Left colon (tissue), 2 donors: ENCODE measurements at regions not wholly inside any gene's neighbourhood (a gene's known extent, or its start where the extent isn't known, plus 50 kb on each side); places are given as distances from the start of the nearest gene placed in this dataset.
"Not testable (repeated sequence)": the region's sequence is repeated elsewhere in the genome, so short reads cannot be mapped to it uniquely, and the experiment has no call there.

Experiments used
- ATAC-seq: fragments of 200-7000 bp; cut with Tn5 transposase; one replicate; pipeline ENCODE4 v1.9.1; 2020; ENCODE audit warnings: mild to moderate bottlenecking, moderate library complexity
- DNase-seq, 2 donors: peaks; one replicate each; pipeline ENCODE4 v3.0.0-alpha.2; 2020
- intact Hi-C, 2 donors: fragments of 100-400 bp; cut with DNase I in 1 of 2; cut with micrococcal nuclease in 1 of 2; formaldehyde crosslinking; loops; one replicate each; pipeline versions ENCODE4 v1.11.2 to v1.14.0; 2022; cut with DNase I, micrococcal nuclease
- donor health status: DM: no; HTN: no; CAD: no.
- donor health status: DM: yes; HTN: yes; CAD: no.

GRCh38 chr14:81727218-81727617, 193.6 kb upstream of the SEL1L start:
- DNase-seq, result no peak
- intact Hi-C loops, result no loop called here
- ATAC-seq, result no peak

- ATAC-seq (no peak), DNase-seq (no peak)
- intact Hi-C loops, result no loop called here
These were observed 194.8 kb upstream of the SEL1L start for GRCh38 chr14:81728447-81728846.

- intact Hi-C loops, result no loop called here
- ATAC-seq (no peak), DNase-seq (no peak)
These were observed 196.0 kb upstream of the SEL1L start for GRCh38 chr14:81729622-81730021.

GRCh38 chr14:81737938-81738337, 204.3 kb upstream of the SEL1L start:
- no peak for ATAC-seq
- intact Hi-C loops, result no loop called here

GRCh38 chr14:81738946-81739659, 205.4 kb upstream of the SEL1L start:
- DNase-seq, result no peak
- intact Hi-C loops, result no loop called here
- ATAC-seq, result no peak

More at GRCh38 chr14:81737938-81738337, 204.3 kb upstream of the SEL1L start:
- DNase-seq, result no peak

- ATAC-seq, result no peak
- intact Hi-C loops, result no loop called here
These were observed 210.0 kb upstream of the SEL1L start for GRCh38 chr14:81743605-81744004.

GRCh38 chr14:81751198-81751597, 217.5 kb upstream of the SEL1L start:
- intact Hi-C loops, result no loop called here
- no peak for DNase-seq
- no peak for ATAC-seq

More at GRCh38 chr14:81743605-81744004, 210.0 kb upstream of the SEL1L start:
- no peak for DNase-seq

- intact Hi-C loops, result no loop called here
- DNase-seq, result no peak
- ATAC-seq, result no peak
These were observed 225.9 kb upstream of the SEL1L start for GRCh38 chr14:81759541-81759940.

GRCh38 chr14:81765651-81766275, 232.1 kb upstream of the SEL1L start:
- intact Hi-C loops, result no loop called here
- DNase-seq, result no peak
- ATAC-seq, result no peak

GRCh38 chr14:81766321-81766915, 232.8 kb upstream of the SEL1L start:
- intact Hi-C loops, result no loop called here
- DNase-seq (no peak), ATAC-seq (no peak)

GRCh38 chr14:81767266-81767995, 233.8 kb upstream of the SEL1L start:
- ATAC-seq (no peak), DNase-seq (no peak)
- intact Hi-C loops, result no loop called here

GRCh38 chr14:81771651-81772275, 238.1 kb upstream of the SEL1L start:
- no peak for ATAC-seq

GRCh38 chr14:81772381-81772780, 238.7 kb upstream of the SEL1L start:
- DNase-seq (no peak), ATAC-seq (no peak)
- intact Hi-C loops, result no loop called here

More at GRCh38 chr14:81771651-81772275, 238.1 kb upstream of the SEL1L start:
- no peak for DNase-seq
- intact Hi-C loops, result no loop called here

GRCh38 chr14:81776531-81776930, 242.9 kb upstream of the SEL1L start:
- DNase-seq, result no peak
- intact Hi-C loops, result no loop called here
- ATAC-seq, result no peak

- ATAC-seq, DNase-seq, intact Hi-C loops: not testable (repeated sequence)
These were observed 248.1 kb upstream of the SEL1L start for GRCh38 chr14:81781798-81782197.

- no peak for ATAC-seq
These were observed 250.4 kb upstream of the SEL1L start for GRCh38 chr14:81784084-81784483.

GRCh38 chr14:81797315-81797714, 263.7 kb upstream of the SEL1L start:
- ATAC-seq (no peak), DNase-seq (no peak)
- intact Hi-C loops, result no loop called here

More at GRCh38 chr14:81784084-81784483, 250.4 kb upstream of the SEL1L start:
- DNase-seq, result no peak
- intact Hi-C loops, result no loop called here

- DNase-seq, result no peak
- intact Hi-C loops, result no loop called here
- no peak for ATAC-seq
These were observed 268.3 kb upstream of the SEL1L start for GRCh38 chr14:81801921-81802320.

- DNase-seq (no peak), ATAC-seq (no peak)
- intact Hi-C loops, result no loop called here
These were observed 268.7 kb upstream of the SEL1L start for GRCh38 chr14:81802341-81802740.
